HepG2 (cell line): ENCODE measurements at regions not wholly inside any gene's neighbourhood (a gene's known extent, or its start where the extent isn't known, plus 50 kb on each side); places are given as distances from the start of the nearest gene placed in this dataset.

Experiments used
- ATAC-seq: fragments of 200-7000 bp; cut with Tn5 transposase; 3 replicates; pipeline ENCODE4 v1.9.1; 2020; ENCODE audit warnings: mild to moderate bottlenecking, moderate library complexity
- BruUV-seq: library from RNA; stranded (reverse); fragments of 400-500 nt; replicated peaks from 2 replicates; lab custom pipeline; 2021; lab: Mats Ljungman, UMichigan
- CTCF ChIA-PET: fragments of 300-600 bp; formaldehyde crosslinking; extraction: SDS; loops from one replicate; lab custom pipeline; 2021; ENCODE audit warnings: low total read pairs, inconsistent platforms, low intra/inter-chr PET ratio; lab: Yijun Ruan, JAX
- POLR2A ChIA-PET: fragments of 350-600 bp; sonication (Branson Sonifier 250); formaldehyde crosslinking; loops from one replicate; lab custom pipeline; 2020; ENCODE audit warnings: antibody characterized with exemption, inconsistent platforms; lab: Yijun Ruan, JAX
- DNase-seq: peaks from one replicate; pipeline ENCODE4 v3.0.0-alpha.2; 2015; ENCODE audit warnings: low spot score
- FAIRE-seq: peaks from 3 replicates; lab custom pipeline; 2011; peaks lifted over from hg19 to GRCh38; lab: Jason Lieb, UNC
- H2AFZ ChIP-seq: one replicate; pipeline ENCODE4 v1.6.1; 2011; ENCODE audit warnings: low read length, inconsistent platforms
- H3K27ac ChIP-seq: fragments of 300-600 bp; 3 replicates; pipeline ENCODE4 v1.8.0; 2011; ENCODE audit warnings: mixed run types, mild to moderate bottlenecking, mixed read lengths, low read length, inconsistent platforms; ENCODE audit not compliant: insufficient read depth; ENCODE audit errors: extremely low read length
- H3K27me3 ChIP-seq, 2 experiments: fragments of 200-600 bp in 1 of 2; 2 replicates in 1 of 2; 3 replicates in 1 of 2; pipeline versions ENCODE4 v1.6.0 to v1.8.0; 2011; ENCODE audit warnings: low read length in 2 of 2, mild to moderate bottlenecking in 2 of 2, moderate library complexity in 2 of 2, inconsistent platforms in 1 of 2; ENCODE audit not compliant: insufficient read depth in 2 of 2, control insufficient read depth in 1 of 2
- H3K36me3 ChIP-seq, 2 experiments: fragments of 200-600 bp in 1 of 2; replicated peaks in 1 of 2; 2 replicates in 1 of 2; 3 replicates in 1 of 2; pipeline versions ENCODE4 v1.5.1 to v1.8.0; 2011; ENCODE audit warnings: low read length in 2 of 2, inconsistent platforms in 1 of 2; ENCODE audit not compliant: insufficient read depth in 2 of 2, control insufficient read depth in 1 of 2
- H3K4me1 ChIP-seq: 2 replicates; pipeline ENCODE4 v1.5.1; 2012; ENCODE audit warnings: low read length, inconsistent platforms; ENCODE audit not compliant: insufficient read depth
- H3K4me2 ChIP-seq: 2 replicates; pipeline ENCODE4 v1.6.0; 2011; ENCODE audit warnings: low read depth, low read length, inconsistent platforms
- H3K4me3 ChIP-seq, 3 experiments: fragments of 200-600 bp in 1 of 3; sonication (generic), shearing (Covaris generic) in 1 of 3; replicated peaks in 1 of 3; 2 replicates each; pipeline ENCODE4 v1.5.1; 2011 to 2016; ENCODE audit warnings: low read length in 3 of 3, inconsistent platforms in 2 of 3, low read depth in 2 of 3, mild to moderate bottlenecking in 2 of 3, control low read depth in 1 of 3, mixed read lengths in 1 of 3; ENCODE audit not compliant: insufficient read depth in 1 of 3
- H3K79me2 ChIP-seq: one replicate; pipeline ENCODE4 v1.6.1; 2011; ENCODE audit warnings: low read length, inconsistent platforms; ENCODE audit not compliant: insufficient read depth
- H3K9ac ChIP-seq: 2 replicates; pipeline ENCODE4 v1.6.0; 2011; ENCODE audit warnings: mild to moderate bottlenecking, low read depth, low read length, inconsistent platforms; ENCODE audit not compliant: insufficient read depth
- H3K9me3 ChIP-seq: 2 replicates; pipeline ENCODE4 v1.5.1; 2012; ENCODE audit warnings: mild to moderate bottlenecking, low read length
- H4K20me1 ChIP-seq: 2 replicates; pipeline ENCODE4 v1.6.0; 2011; ENCODE audit warnings: inconsistent platforms, mild to moderate bottlenecking, low read length, moderate library complexity; ENCODE audit not compliant: insufficient read depth
- GFI1 ChIP-seq: sonication (generic); formaldehyde crosslinking; IDR thresholded peaks from 2 replicates; pipeline ENCODE4 v1.5.0; 2020; ENCODE audit warnings: missing genetic modification reagents, mild to moderate bottlenecking, borderline replicate concordance
- HNRNPK ChIP-seq: fragments of 200-400 bp; formaldehyde crosslinking; IDR thresholded peaks from 2 replicates; pipeline ENCODE4 v1.6.1; 2018; ENCODE audit warnings: low read length, low read depth, moderate library complexity, mild to moderate bottlenecking; ENCODE audit not compliant: poor library complexity, severe bottlenecking
- NCOA2 ChIP-seq: sonication (generic); formaldehyde crosslinking; IDR thresholded peaks from 2 replicates; pipeline ENCODE4 v1.8.0; 2022; ENCODE audit warnings: inconsistent platforms
- NKX3-1 ChIP-seq: sonication (generic); formaldehyde crosslinking; IDR thresholded peaks from 2 replicates; pipeline ENCODE4 v1.5.0; 2020; ENCODE audit warnings: missing genetic modification reagents
- RCOR2 ChIP-seq: IDR thresholded peaks from 2 replicates; pipeline ENCODE4 v1.6.1; 2016; ENCODE audit warnings: missing biosample characterization, missing genetic modification reagents
- SETDB1 ChIP-seq: sonication (generic); formaldehyde crosslinking; IDR thresholded peaks from 2 replicates; pipeline ENCODE4 v1.5.1; 2020; ENCODE audit warnings: missing genetic modification reagents, mild to moderate bottlenecking, borderline replicate concordance
- TAF1 ChIP-seq: sonication (generic); formaldehyde crosslinking; IDR thresholded peaks from 2 replicates; pipeline ENCODE4 v1.4.0; 2020; ENCODE audit warnings: missing genetic modification reagents
- THAP11 ChIP-seq: IDR thresholded peaks from 2 replicates; pipeline ENCODE4 v1.6.1; 2016; ENCODE audit warnings: missing biosample characterization, missing genetic modification reagents
- TOPORS ChIP-seq: sonication (generic); formaldehyde crosslinking; IDR thresholded peaks from 2 replicates; pipeline ENCODE4 v1.8.0; 2023; ENCODE audit warnings: mild to moderate bottlenecking, missing genetic modification reagents
- ZBTB3 ChIP-seq: sonication (generic); formaldehyde crosslinking; IDR thresholded peaks from 2 replicates; pipeline ENCODE4 v1.4.0; 2020; ENCODE audit warnings: low read depth, mild to moderate bottlenecking, moderate library complexity, missing genetic modification reagents, borderline replicate concordance
- ZMYM4 ChIP-seq: sonication (generic); formaldehyde crosslinking; IDR thresholded peaks from 2 replicates; pipeline ENCODE4 v1.8.1; 2023; ENCODE audit warnings: mild to moderate bottlenecking, missing genetic modification reagents
- ZNF230 ChIP-seq: sonication (generic); formaldehyde crosslinking; IDR thresholded peaks from 2 replicates; pipeline ENCODE4 v1.4.0; 2020; ENCODE audit warnings: mild to moderate bottlenecking, missing genetic modification reagents
- ZNF563 ChIP-seq: sonication (generic); formaldehyde crosslinking; IDR thresholded peaks from 2 replicates; pipeline ENCODE4 v1.8.0; 2022; ENCODE audit warnings: mild to moderate bottlenecking, moderate library complexity, missing genetic modification reagents
- ZNF567 ChIP-seq: sonication (generic); formaldehyde crosslinking; IDR thresholded peaks from 2 replicates; pipeline ENCODE4 v1.8.1; 2023; ENCODE audit warnings: mild to moderate bottlenecking, missing genetic modification reagents, borderline replicate concordance
- ZNF775 ChIP-seq: sonication (generic); formaldehyde crosslinking; IDR thresholded peaks from 2 replicates; pipeline ENCODE4 v1.4.0; 2020; ENCODE audit warnings: missing genetic modification reagents, mild to moderate bottlenecking, moderate library complexity, borderline replicate concordance
- WGBS: methylation state at CpG from one replicate; pipeline ENCODE4 v1.1.6; 2017; ENCODE audit warnings: low lambda C conversion rate; 5-methylcytosine and 5-hydroxymethylcytosine counted together
- in situ Hi-C: cut with HindIII; loops from 2 replicates; pipeline ENCODE4 v1.10.0; 2017; ENCODE audit warnings: low pct_unique_long_range_greater_than_20kb; ENCODE audit not compliant: extremely low pct_ligation_motif_present
- intact Hi-C: fragments of 100-400 bp; cut with micrococcal nuclease; formaldehyde crosslinking; loops from one replicate; pipeline ENCODE4 v1.10.0; 2022; ENCODE audit not compliant: unreplicated experiment
- TF ChIP-seq, protein P1 (sequence below): sonication (generic); formaldehyde crosslinking; IDR thresholded peaks from 2 replicates; pipeline ENCODE4 v1.4.0; 2020; ENCODE audit warnings: low read depth, missing genetic modification reagents
- TF ChIP-seq, protein P2 (sequence below): sonication (generic); formaldehyde crosslinking; conservative IDR thresholded peaks from 2 replicates; pipeline ENCODE4 v1.4.0; 2020; ENCODE audit warnings: missing genetic modification reagents
- TF ChIP-seq, protein P3 (sequence below): sonication (generic); formaldehyde crosslinking; IDR thresholded peaks from 2 replicates; pipeline ENCODE4 v1.4.0; 2020; ENCODE audit warnings: missing genetic modification reagents, borderline replicate concordance

DNA sequence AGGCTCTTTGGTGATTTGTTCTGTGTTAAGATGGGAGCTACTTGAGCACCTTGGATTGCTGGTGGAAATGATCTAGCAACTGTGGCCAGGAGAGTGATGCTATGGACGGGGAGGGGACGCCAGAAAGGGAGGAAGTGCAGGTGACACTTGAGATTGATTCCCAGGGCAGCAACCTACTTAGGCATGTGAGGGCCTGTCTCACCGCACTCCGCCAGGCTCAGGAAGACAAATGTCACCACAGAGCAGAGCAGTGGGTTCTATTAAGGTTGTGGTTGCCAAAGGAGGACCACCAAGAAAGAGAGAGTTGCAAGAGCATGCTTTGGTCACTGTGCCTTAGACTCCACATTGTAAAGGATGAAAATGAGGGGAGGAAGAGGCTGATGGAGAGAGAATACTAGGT, 404.3 kb downstream of the IRX1 start (continued):
- TF ChIP-seq, protein P1, sequence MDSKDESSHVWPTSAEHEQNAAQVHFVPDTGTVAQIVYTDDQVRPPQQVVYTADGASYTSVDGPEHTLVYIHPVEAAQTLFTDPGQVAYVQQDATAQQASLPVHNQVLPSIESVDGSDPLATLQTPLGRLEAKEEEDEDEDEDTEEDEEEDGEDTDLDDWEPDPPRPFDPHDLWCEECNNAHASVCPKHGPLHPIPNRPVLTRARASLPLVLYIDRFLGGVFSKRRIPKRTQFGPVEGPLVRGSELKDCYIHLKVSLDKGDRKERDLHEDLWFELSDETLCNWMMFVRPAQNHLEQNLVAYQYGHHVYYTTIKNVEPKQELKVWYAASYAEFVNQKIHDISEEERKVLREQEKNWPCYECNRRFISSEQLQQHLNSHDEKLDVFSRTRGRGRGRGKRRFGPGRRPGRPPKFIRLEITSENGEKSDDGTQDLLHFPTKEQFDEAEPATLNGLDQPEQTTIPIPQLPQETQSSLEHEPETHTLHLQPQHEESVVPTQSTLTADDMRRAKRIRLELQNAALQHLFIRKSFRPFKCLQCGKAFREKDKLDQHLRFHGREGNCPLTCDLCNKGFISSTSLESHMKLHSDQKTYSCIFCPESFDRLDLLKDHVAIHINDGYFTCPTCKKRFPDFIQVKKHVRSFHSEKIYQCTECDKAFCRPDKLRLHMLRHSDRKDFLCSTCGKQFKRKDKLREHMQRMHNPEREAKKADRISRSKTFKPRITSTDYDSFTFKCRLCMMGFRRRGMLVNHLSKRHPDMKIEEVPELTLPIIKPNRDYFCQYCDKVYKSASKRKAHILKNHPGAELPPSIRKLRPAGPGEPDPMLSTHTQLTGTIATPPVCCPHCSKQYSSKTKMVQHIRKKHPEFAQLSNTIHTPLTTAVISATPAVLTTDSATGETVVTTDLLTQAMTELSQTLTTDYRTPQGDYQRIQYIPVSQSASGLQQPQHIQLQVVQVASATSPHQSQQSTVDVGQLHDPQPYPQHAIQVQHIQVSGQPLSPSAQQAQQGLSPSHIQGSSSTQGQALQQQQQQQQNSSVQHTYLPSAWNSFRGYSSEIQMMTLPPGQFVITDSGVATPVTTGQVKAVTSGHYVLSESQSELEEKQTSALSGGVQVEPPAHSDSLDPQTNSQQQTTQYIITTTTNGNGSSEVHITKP (CRISPR knock-in tag) = no peak

DNA sequence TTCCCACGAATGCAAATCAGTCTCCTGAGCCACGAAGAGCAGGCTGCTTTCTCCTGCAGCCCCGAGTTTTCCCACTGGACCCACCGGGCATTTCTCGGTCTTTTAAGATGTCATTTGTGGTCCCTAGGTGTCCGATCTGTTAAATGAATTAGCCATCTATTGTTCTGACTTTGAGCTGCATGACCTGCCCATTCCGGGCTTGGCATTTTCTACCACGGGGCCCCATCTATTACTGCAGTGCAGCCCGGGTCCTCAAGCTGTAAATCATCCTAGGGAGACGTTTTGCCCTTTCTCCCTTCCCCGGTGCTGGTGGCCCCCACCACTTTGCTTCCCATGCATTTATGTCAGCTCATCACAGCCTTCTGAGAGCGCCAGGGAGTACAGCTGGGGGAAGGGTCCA, 405.4 kb downstream of the IRX1 start:
- no TSS peak for BruUV-seq
- no peaks in the 10 kb centered on the region for H3K79me2 ChIP-seq
- H3K27me3 ChIP-seq = no peaks in the 10 kb centered on the region
- in situ Hi-C loops = no loop called here
- H3K9ac ChIP-seq = no peak overlapping the region
- under 1% methylated on average over 12 of the region's 12 CpGs for WGBS
- no peaks in the 10 kb centered on the region for H3K4me1 ChIP-seq
- no peaks in the 10 kb centered on the region for H3K36me3 ChIP-seq
- DNase-seq (no peak), FAIRE-seq (no peak), ATAC-seq (no peak)
- H4K20me1 ChIP-seq = no peaks in the 10 kb centered on the region
- no peak overlapping the region for H3K27ac ChIP-seq
- ChIA-PET POLR2A (no interaction called here), CTCF (no interaction called here)
- intact Hi-C loops = no loop called here
- no peak overlapping the region for H3K4me3 ChIP-seq
- no peak overlapping the region for H3K4me2 ChIP-seq
- H3K9me3 ChIP-seq = peaks cover 96% of the 10 kb centered on the region
- H2AFZ ChIP-seq = no peak overlapping the region
- no peak for TF ChIP-seq RCOR2 (CRISPR knock-in tag)
- TF ChIP-seq NCOA2 (CRISPR knock-in tag) = no peak
- no peak for TF ChIP-seq TAF1 (CRISPR knock-in tag)
- no peak for TF ChIP-seq SETDB1 (CRISPR knock-in tag)
- no peak for TF ChIP-seq NKX3-1 (CRISPR knock-in tag)
- TF ChIP-seq HNRNPK = no peak
- no peak for TF ChIP-seq GFI1
- TF ChIP-seq ZBTB3 (CRISPR knock-in tag) = no peak
- TF ChIP-seq, protein P2, sequence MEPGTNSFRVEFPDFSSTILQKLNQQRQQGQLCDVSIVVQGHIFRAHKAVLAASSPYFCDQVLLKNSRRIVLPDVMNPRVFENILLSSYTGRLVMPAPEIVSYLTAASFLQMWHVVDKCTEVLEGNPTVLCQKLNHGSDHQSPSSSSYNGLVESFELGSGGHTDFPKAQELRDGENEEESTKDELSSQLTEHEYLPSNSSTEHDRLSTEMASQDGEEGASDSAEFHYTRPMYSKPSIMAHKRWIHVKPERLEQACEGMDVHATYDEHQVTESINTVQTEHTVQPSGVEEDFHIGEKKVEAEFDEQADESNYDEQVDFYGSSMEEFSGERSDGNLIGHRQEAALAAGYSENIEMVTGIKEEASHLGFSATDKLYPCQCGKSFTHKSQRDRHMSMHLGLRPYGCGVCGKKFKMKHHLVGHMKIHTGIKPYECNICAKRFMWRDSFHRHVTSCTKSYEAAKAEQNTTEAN (CRISPR knock-in tag) = no peak
- TF ChIP-seq THAP11 = no peak
- TF ChIP-seq ZMYM4 (CRISPR knock-in tag) = no peak
- no peak for TF ChIP-seq TOPORS (CRISPR knock-in tag)
- TF ChIP-seq ZNF567 (CRISPR knock-in tag) = no peak
- no peak for TF ChIP-seq ZNF563
- no peak for TF ChIP-seq ZNF775 (CRISPR knock-in tag)
- no peak for TF ChIP-seq ZNF230 (CRISPR knock-in tag)
- TF ChIP-seq, protein P3, sequence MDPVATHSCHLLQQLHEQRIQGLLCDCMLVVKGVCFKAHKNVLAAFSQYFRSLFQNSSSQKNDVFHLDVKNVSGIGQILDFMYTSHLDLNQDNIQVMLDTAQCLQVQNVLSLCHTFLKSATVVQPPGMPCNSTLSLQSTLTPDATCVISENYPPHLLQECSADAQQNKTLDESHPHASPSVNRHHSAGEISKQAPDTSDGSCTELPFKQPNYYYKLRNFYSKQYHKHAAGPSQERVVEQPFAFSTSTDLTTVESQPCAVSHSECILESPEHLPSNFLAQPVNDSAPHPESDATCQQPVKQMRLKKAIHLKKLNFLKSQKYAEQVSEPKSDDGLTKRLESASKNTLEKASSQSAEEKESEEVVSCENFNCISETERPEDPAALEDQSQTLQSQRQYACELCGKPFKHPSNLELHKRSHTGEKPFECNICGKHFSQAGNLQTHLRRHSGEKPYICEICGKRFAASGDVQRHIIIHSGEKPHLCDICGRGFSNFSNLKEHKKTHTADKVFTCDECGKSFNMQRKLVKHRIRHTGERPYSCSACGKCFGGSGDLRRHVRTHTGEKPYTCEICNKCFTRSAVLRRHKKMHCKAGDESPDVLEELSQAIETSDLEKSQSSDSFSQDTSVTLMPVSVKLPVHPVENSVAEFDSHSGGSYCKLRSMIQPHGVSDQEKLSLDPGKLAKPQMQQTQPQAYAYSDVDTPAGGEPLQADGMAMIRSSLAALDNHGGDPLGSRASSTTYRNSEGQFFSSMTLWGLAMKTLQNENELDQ (CRISPR knock-in tag) = no peak
